HT-29 (cell line): ENCODE measurements at regions not wholly inside any gene's neighbourhood (a gene's known extent, or its start where the extent isn't known, plus 50 kb on each side); places are given as distances from the start of the nearest gene placed in this dataset.
A peak's percentile ranks its signal among the peaks of the same experiment; 100 is the strongest.

Experiments
- DNase-seq: peaks from one replicate; pipeline ENCODE4 v3.0.0-alpha.2; 2015; ENCODE audit warnings: low spot score

GRCh38 chrX:39758791-39759525 is 338.8 kb downstream of the BCOR start:
- DNase-seq, result no peak

GRCh38 chrX:39759526-39760224 is 338.1 kb downstream of the BCOR start:
- DNase-seq, result peak; percentile 24

GRCh38 chrX:39760930-39761329 is 336.8 kb downstream of the BCOR start:
- DNase-seq, result no peak

GRCh38 chrX:39762266-39762841 is 335.4 kb downstream of the BCOR start:
- DNase-seq, result no peak

- DNase-seq, result no peak
These were observed 333.3 kb downstream of the BCOR start for GRCh38 chrX:39764441-39764914.

- no peak for DNase-seq
These were observed 332.4 kb downstream of the BCOR start for GRCh38 chrX:39765327-39765726.

GRCh38 chrX:39766085-39766726 is 331.6 kb downstream of the BCOR start:
- no peak for DNase-seq

GRCh38 chrX:39766855-39767254 is 330.9 kb downstream of the BCOR start:
- no peak for DNase-seq

- DNase-seq, result no peak
These were observed 330.3 kb downstream of the BCOR start for GRCh38 chrX:39767446-39767845.

- DNase-seq, result no peak
These were observed 328.0 kb downstream of the BCOR start for GRCh38 chrX:39769748-39770147.

GRCh38 chrX:39771089-39771488 is 326.7 kb downstream of the BCOR start:
- DNase-seq, result no peak

GRCh38 chrX:39772057-39772832 is 325.5 kb downstream of the BCOR start:
- DNase-seq, result no peak

GRCh38 chrX:39773150-39773549 is 324.6 kb downstream of the BCOR start:
- no peak for DNase-seq

GRCh38 chrX:39773923-39774773 is 323.6 kb downstream of the BCOR start:
- DNase-seq, result no peak

GRCh38 chrX:39774774-39775328 is 322.9 kb downstream of the BCOR start:
- DNase-seq, result no peak

GRCh38 chrX:39777623-39778025 is 320.1 kb downstream of the BCOR start:
- no peak for DNase-seq

- no peak for DNase-seq
These were observed 317.6 kb downstream of the BCOR start for GRCh38 chrX:39779952-39780783.

GRCh38 chrX:39782276-39782675 is 315.5 kb downstream of the BCOR start:
- no peak for DNase-seq

GRCh38 chrX:39787999-39788398 is 309.8 kb downstream of the BCOR start:
- no peak for DNase-seq
